Activated CD4-positive, alpha-beta memory T cell treated with anti-CD3 and anti-CD28 coated beads for 36 hours (primary cell): ENCODE measurements at regions not wholly inside any gene's neighbourhood (a gene's known extent, or its start where the extent isn't known, plus 50 kb on each side); places are given as distances from the start of the nearest gene placed in this dataset.

Source experiments
- CTCF ChIA-PET: fragments of 350-600 bp; sonication (Branson Sonifier 250); formaldehyde crosslinking; loops from one replicate; lab custom pipeline; 2021; ENCODE audit warnings: antibody characterized with exemption, inconsistent platforms; lab: Charles Lee
- POLR2A ChIA-PET: fragments of 350-600 bp; sonication (Branson Sonifier 250); formaldehyde crosslinking; loops from one replicate; lab custom pipeline; 2021; ENCODE audit warnings: antibody characterized with exemption; lab: Charles Lee
- DNase-seq: peaks from one replicate; pipeline ENCODE4 v3.0.0-alpha.2; 2020
- H3K27ac Mint-ChIP-seq: one replicate; pipeline ENCODE4 v1.8.0; 2021; ENCODE audit warnings: mixed read lengths
- H3K27me3 Mint-ChIP-seq: one replicate; pipeline ENCODE4 v1.8.0; 2021; ENCODE audit warnings: mixed read lengths
- H3K36me3 Mint-ChIP-seq: one replicate; pipeline ENCODE4 v1.8.0; 2021; ENCODE audit warnings: mixed read lengths
- H3K4me1 Mint-ChIP-seq: one replicate; pipeline ENCODE4 v1.8.0; 2021; ENCODE audit warnings: low read depth, mixed read lengths
- H3K4me3 Mint-ChIP-seq: one replicate; pipeline ENCODE4 v1.8.0; 2021; ENCODE audit warnings: mild to moderate bottlenecking, mixed read lengths
- H3K9me3 Mint-ChIP-seq: one replicate; pipeline ENCODE4 v1.8.0; 2021; ENCODE audit warnings: mixed read lengths
- intact Hi-C: fragments of 100-400 bp; cut with micrococcal nuclease; formaldehyde crosslinking; loops from one replicate; pipeline ENCODE4 v1.15.1; 2023

GRCh38 chrX:39202641-39203040, 401.4 kb downstream of the MID1IP1 start:
- Mint-ChIP-seq H3K4me1 (peaks cover 57% of the 10 kb centered on the region), H3K27me3 (no peaks in the 10 kb centered on the region), H3K36me3 (peaks cover 2% of the 10 kb centered on the region), H3K4me3 (no peak overlapping the region), H3K9me3 (no peaks in the 10 kb centered on the region), H3K27ac (no peak overlapping the region)
- intact Hi-C loops = loop anchor here (10.0 kb wide), 1 partner anchor 122 kb away; no protein-coding TSS in a partner anchor
- POLR2A ChIA-PET = interaction anchor here (1.0 kb wide), 1 partner anchor 39 kb away, joined by 3 read pairs; no protein-coding TSS in a partner anchor
- CTCF ChIA-PET = no interaction called here
- no peak for DNase-seq

- Mint-ChIP-seq H3K4me1 (peaks cover 57% of the 10 kb centered on the region), H3K4me3 (no peak overlapping the region), H3K27ac (no peak overlapping the region), H3K9me3 (no peaks in the 10 kb centered on the region), H3K27me3 (no peaks in the 10 kb centered on the region), H3K36me3 (peaks cover 2% of the 10 kb centered on the region)
- POLR2A ChIA-PET = no interaction called here
- CTCF ChIA-PET = no interaction called here
- DNase-seq = no peak
- intact Hi-C loops = loop anchor here (10.0 kb wide), 1 partner anchor 121 kb away; no protein-coding TSS in a partner anchor
These were observed 402.2 kb downstream of the MID1IP1 start for GRCh38 chrX:39203427-39203826.

- no peak overlapping the region for H3K4me3 Mint-ChIP-seq
- peaks cover 54% of the 10 kb centered on the region for H3K4me1 Mint-ChIP-seq
- no peaks in the 10 kb centered on the region for H3K9me3 Mint-ChIP-seq
- DNase-seq = no peak
- no peak overlapping the region for H3K27ac Mint-ChIP-seq
- no peaks in the 10 kb centered on the region for H3K27me3 Mint-ChIP-seq
- intact Hi-C loops = loop anchor here (10.0 kb wide), 1 partner anchor 120 kb away; no protein-coding TSS in a partner anchor
- CTCF ChIA-PET = no interaction called here
- peaks cover 2% of the 10 kb centered on the region for H3K36me3 Mint-ChIP-seq
- POLR2A ChIA-PET = no interaction called here
These were observed 403.1 kb downstream of the MID1IP1 start for GRCh38 chrX:39204353-39204752.

GRCh38 chrX:39204945-39205344, 403.7 kb downstream of the MID1IP1 start:
- no peaks in the 10 kb centered on the region for H3K9me3 Mint-ChIP-seq
- ChIA-PET CTCF (no interaction called here), POLR2A (no interaction called here)
- intact Hi-C loops = loop anchor here (1.0 to 10.0 kb wide), 3 partner anchors 9 to 120 kb away; no protein-coding TSS in a partner anchor
- peak overlapping the region; percentile 9 for H3K4me3 Mint-ChIP-seq
- peak; percentile 71 for DNase-seq
- peak overlapping the region; percentile 34 for H3K27ac Mint-ChIP-seq
- peaks cover 48% of the 10 kb centered on the region for H3K4me1 Mint-ChIP-seq
- H3K36me3 Mint-ChIP-seq = no peaks in the 10 kb centered on the region
- H3K27me3 Mint-ChIP-seq = no peaks in the 10 kb centered on the region

GRCh38 chrX:39205467-39205866, 404.2 kb downstream of the MID1IP1 start:
- no peaks in the 10 kb centered on the region for H3K36me3 Mint-ChIP-seq
- peaks cover 44% of the 10 kb centered on the region for H3K4me1 Mint-ChIP-seq
- intact Hi-C loops = loop anchor here (1.0 to 10.0 kb wide), 3 partner anchors 9 to 119 kb away; no protein-coding TSS in a partner anchor
- no peak overlapping the region for H3K4me3 Mint-ChIP-seq
- peak overlapping the region; percentile 34 for H3K27ac Mint-ChIP-seq
- DNase-seq = no peak
- POLR2A ChIA-PET = no interaction called here
- CTCF ChIA-PET = no interaction called here
- no peaks in the 10 kb centered on the region for H3K27me3 Mint-ChIP-seq
- H3K9me3 Mint-ChIP-seq = no peaks in the 10 kb centered on the region

- Mint-ChIP-seq H3K4me1 (peaks cover 35% of the 10 kb centered on the region), H3K9me3 (no peaks in the 10 kb centered on the region), H3K27me3 (no peaks in the 10 kb centered on the region), H3K4me3 (no peak overlapping the region), H3K27ac (no peak overlapping the region), H3K36me3 (no peaks in the 10 kb centered on the region)
- POLR2A ChIA-PET = no interaction called here
- no peak for DNase-seq
- intact Hi-C loops = loop anchor here (10.0 kb wide), 1 partner anchor 118 kb away; no protein-coding TSS in a partner anchor
- CTCF ChIA-PET = no interaction called here
These were observed 405.3 kb downstream of the MID1IP1 start for GRCh38 chrX:39206399-39207145.

- intact Hi-C loops = no loop called here
- Mint-ChIP-seq H3K27me3 (no peaks in the 10 kb centered on the region), H3K36me3 (no peaks in the 10 kb centered on the region), H3K4me1 (peaks cover 12% of the 10 kb centered on the region), H3K27ac (no peak overlapping the region), H3K9me3 (no peaks in the 10 kb centered on the region), H3K4me3 (no peak overlapping the region)
- ChIA-PET POLR2A (no interaction called here), CTCF (interaction anchor here (1.5 kb wide), 1 partner anchor 10 kb away, joined by 3 read pairs; no protein-coding TSS in a partner anchor)
- DNase-seq = no peak
These were observed 410.2 kb downstream of the MID1IP1 start for GRCh38 chrX:39211501-39211900.

- H3K4me3 Mint-ChIP-seq = no peak overlapping the region
- peaks cover 12% of the 10 kb centered on the region for H3K4me1 Mint-ChIP-seq
- no peaks in the 10 kb centered on the region for H3K36me3 Mint-ChIP-seq
- CTCF ChIA-PET = interaction anchor here (1.5 kb wide), 1 partner anchor 11 kb away, joined by 3 read pairs; no protein-coding TSS in a partner anchor
- POLR2A ChIA-PET = no interaction called here
- DNase-seq = peak; percentile 62
- H3K9me3 Mint-ChIP-seq = no peaks in the 10 kb centered on the region
- H3K27me3 Mint-ChIP-seq = no peaks in the 10 kb centered on the region
- intact Hi-C loops = no loop called here
- no peak overlapping the region for H3K27ac Mint-ChIP-seq
These were observed 411.2 kb downstream of the MID1IP1 start for GRCh38 chrX:39212456-39212855.

GRCh38 chrX:39214387-39215126, 413.3 kb downstream of the MID1IP1 start:
- H3K4me3 Mint-ChIP-seq = no peak overlapping the region
- H3K36me3 Mint-ChIP-seq = no peaks in the 10 kb centered on the region
- DNase-seq = no peak
- ChIA-PET POLR2A (no interaction called here), CTCF (no interaction called here)
- intact Hi-C loops = no loop called here
- no peak overlapping the region for H3K27ac Mint-ChIP-seq
- H3K9me3 Mint-ChIP-seq = no peaks in the 10 kb centered on the region
- no peaks in the 10 kb centered on the region for H3K27me3 Mint-ChIP-seq
- H3K4me1 Mint-ChIP-seq = peaks cover 12% of the 10 kb centered on the region

- Mint-ChIP-seq H3K27ac (no peak overlapping the region), H3K4me1 (peaks cover 2% of the 10 kb centered on the region), H3K36me3 (no peaks in the 10 kb centered on the region), H3K27me3 (no peaks in the 10 kb centered on the region), H3K4me3 (no peak overlapping the region), H3K9me3 (no peaks in the 10 kb centered on the region)
- DNase-seq = no peak
- POLR2A ChIA-PET = no interaction called here
- intact Hi-C loops = no loop called here
- CTCF ChIA-PET = interaction anchor here (1.0 kb wide), 1 partner anchor 58 kb away, joined by 4 read pairs; no protein-coding TSS in a partner anchor
These were observed 419.7 kb downstream of the MID1IP1 start for GRCh38 chrX:39220952-39221351.

- no peak overlapping the region for H3K4me3 Mint-ChIP-seq
- H3K36me3 Mint-ChIP-seq = no peaks in the 10 kb centered on the region
- intact Hi-C loops = no loop called here
- H3K27ac Mint-ChIP-seq = no peak overlapping the region
- peaks cover 2% of the 10 kb centered on the region for H3K4me1 Mint-ChIP-seq
- CTCF ChIA-PET = no interaction called here
- H3K9me3 Mint-ChIP-seq = no peaks in the 10 kb centered on the region
- no peaks in the 10 kb centered on the region for H3K27me3 Mint-ChIP-seq
- no peak for DNase-seq
- POLR2A ChIA-PET = no interaction called here
These were observed 421.3 kb downstream of the MID1IP1 start for GRCh38 chrX:39222346-39223113.

GRCh38 chrX:39226251-39226650, 425.0 kb downstream of the MID1IP1 start:
- no peak for DNase-seq
- Mint-ChIP-seq H3K9me3 (no peaks in the 10 kb centered on the region), H3K4me3 (no peak overlapping the region), H3K27ac (no peak overlapping the region), H3K36me3 (no peaks in the 10 kb centered on the region), H3K4me1 (peaks cover 2% of the 10 kb centered on the region), H3K27me3 (no peaks in the 10 kb centered on the region)
- ChIA-PET POLR2A (no interaction called here), CTCF (no interaction called here)
- intact Hi-C loops = no loop called here
